Tibial nerve (tissue), 4 donors: ENCODE measurements at regions not wholly inside any gene's neighbourhood (a gene's known extent, or its start where the extent isn't known, plus 50 kb on each side); places are given as distances from the start of the nearest gene placed in this dataset.

Experiments
- DNase-seq, 2 donors: peaks; one replicate each; pipeline ENCODE4 v3.0.0-alpha.2; 2019; ENCODE audit warnings: low spot score in 2 of 2
- H3K27ac ChIP-seq, 4 donors: fragments of 200-600 bp; sonication (generic) in 3 of 4; one replicate each; pipeline ENCODE4 v1.5.1; 2017 to 2019; ENCODE audit warnings: mild to moderate bottlenecking in 1 of 4
- H3K27me3 ChIP-seq, 2 donors: fragments of 200-600 bp; sonication (generic) in 1 of 2; one replicate each; pipeline versions ENCODE4 v1.5.1 to v1.6.0; 2017 to 2019
- H3K36me3 ChIP-seq, 3 donors: fragments of 200-600 bp; sonication (generic); one replicate each; pipeline ENCODE4 v1.5.1; 2018 to 2019
- H3K4me1 ChIP-seq, 4 donors: fragments of 200-600 bp; sonication (generic) in 3 of 4; one replicate each; pipeline ENCODE4 v1.5.1; 2017 to 2019
- H3K4me3 ChIP-seq, 4 donors: fragments of 200-600 bp; sonication (generic) in 3 of 4; one replicate each; pipeline ENCODE4 v1.5.1; 2017 to 2019; ENCODE audit warnings: mild to moderate bottlenecking in 1 of 4, moderate library complexity in 1 of 4
- H3K9me3 ChIP-seq, 4 donors: fragments of 200-600 bp; sonication (generic) in 3 of 4; one replicate each; pipeline ENCODE4 v1.5.1; 2017 to 2019
- EP300 ChIP-seq, 2 donors: sonication (generic); formaldehyde crosslinking; IDR thresholded peaks; one replicate each; pipeline ENCODE4 v1.6.1; 2017; ENCODE audit warnings: antibody characterized with exemption in 2 of 2, mild to moderate bottlenecking in 1 of 2
- POLR2A ChIP-seq, 2 donors: fragments of 450-650 bp; IDR thresholded peaks; one replicate each; pipeline ENCODE4 v1.6.1; 2017; ENCODE audit warnings: antibody characterized with exemption in 2 of 2, mild to moderate bottlenecking in 2 of 2, moderate library complexity in 2 of 2
- WGBS, 2 donors: methylation state at CpG; one replicate each; pipeline ENCODE4 v1.1.5; 2018; 5-methylcytosine and 5-hydroxymethylcytosine counted together
- TF ChIP-seq, protein P1 (sequence below), 5 experiments: fragments of 200-600 bp in 3 of 5; fragments of 450-650 bp in 2 of 5; sonication (generic) in 3 of 5; IDR thresholded peaks; one replicate each; pipeline ENCODE4 v1.5.1; 2016 to 2019; ENCODE audit warnings: antibody characterized with exemption in 5 of 5, mild to moderate bottlenecking in 3 of 5, moderate library complexity in 2 of 5

DNA sequence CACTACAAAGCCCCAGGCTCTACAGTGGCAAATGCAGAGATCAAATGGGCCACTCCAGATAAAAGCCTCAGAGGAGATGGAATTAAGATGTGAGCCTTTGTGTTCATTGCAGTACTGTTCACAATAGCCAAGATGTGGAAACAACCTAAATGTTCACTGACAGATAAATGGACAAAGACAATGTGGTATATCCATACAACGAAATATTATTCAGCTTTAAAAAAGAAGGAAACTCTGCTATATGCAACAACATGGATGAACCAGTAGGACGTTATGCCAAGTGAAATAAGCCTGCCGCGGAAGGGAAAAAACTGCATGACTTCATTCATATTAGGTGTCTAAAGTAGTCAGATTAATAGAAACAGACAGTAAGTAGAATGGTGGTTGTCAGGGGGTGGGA, 170.5 kb upstream of the TBX20 start:
- 80 to 86% methylated on average over 4 of the region's 4 CpGs for WGBS, 2 donors

DNA sequence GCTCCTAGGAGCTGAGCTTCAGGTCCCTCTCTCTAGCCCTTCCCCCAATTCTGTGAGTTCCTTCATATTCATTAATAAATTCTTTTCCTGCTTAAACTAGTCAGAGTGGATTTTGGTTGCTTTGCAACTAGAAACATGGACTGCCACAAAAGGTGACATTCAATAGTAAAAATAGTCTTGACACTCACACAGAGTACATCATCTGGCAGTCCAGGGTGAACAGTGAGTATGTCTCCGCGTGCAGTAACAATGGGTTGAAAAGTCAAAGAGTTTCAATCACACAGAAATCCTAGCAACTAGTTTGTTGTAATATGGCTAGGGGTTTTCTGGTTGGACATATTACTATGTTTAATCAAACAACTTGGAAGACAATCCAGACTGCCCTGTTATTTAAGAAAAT, 168.8 kb upstream of the TBX20 start:
- Histone ChIP-seq H3K27me3 (no peaks in the 10 kb centered on the region), H3K27ac (no peak overlapping the region), H3K4me1 (peaks cover 0 to 7% (median 0%) of the 10 kb centered on the region in 4 donors), H3K9me3 (peaks cover 0 to 6% (median 0%) of the 10 kb centered on the region in 4 donors), H3K4me3 (no peak overlapping the region), H3K36me3 (no peaks in the 10 kb centered on the region)
- no peak for DNase-seq
- TF ChIP-seq POLR2A (IDR thresholded peaks at IDR 0.05), result no peak
- 86 to 89% methylated on average over 2 of the region's 2 CpGs for WGBS, 2 donors

More for the DNA sequence above, 170.5 kb upstream of the TBX20 start:
- DNase-seq, result no peak
- no peak overlapping the region for H3K27ac ChIP-seq
- no peaks in the 10 kb centered on the region for H3K36me3 ChIP-seq
- no peak overlapping the region for H3K4me3 ChIP-seq
- no peaks in the 10 kb centered on the region for H3K27me3 ChIP-seq
- peaks cover 0 to 7% (median 0%) of the 10 kb centered on the region in 4 donors for H3K4me1 ChIP-seq
- TF ChIP-seq POLR2A (IDR thresholded peaks at IDR 0.05) (no peak), EP300 (IDR thresholded peaks at IDR 0.05) (no peak)
- TF ChIP-seq, protein P1, sequence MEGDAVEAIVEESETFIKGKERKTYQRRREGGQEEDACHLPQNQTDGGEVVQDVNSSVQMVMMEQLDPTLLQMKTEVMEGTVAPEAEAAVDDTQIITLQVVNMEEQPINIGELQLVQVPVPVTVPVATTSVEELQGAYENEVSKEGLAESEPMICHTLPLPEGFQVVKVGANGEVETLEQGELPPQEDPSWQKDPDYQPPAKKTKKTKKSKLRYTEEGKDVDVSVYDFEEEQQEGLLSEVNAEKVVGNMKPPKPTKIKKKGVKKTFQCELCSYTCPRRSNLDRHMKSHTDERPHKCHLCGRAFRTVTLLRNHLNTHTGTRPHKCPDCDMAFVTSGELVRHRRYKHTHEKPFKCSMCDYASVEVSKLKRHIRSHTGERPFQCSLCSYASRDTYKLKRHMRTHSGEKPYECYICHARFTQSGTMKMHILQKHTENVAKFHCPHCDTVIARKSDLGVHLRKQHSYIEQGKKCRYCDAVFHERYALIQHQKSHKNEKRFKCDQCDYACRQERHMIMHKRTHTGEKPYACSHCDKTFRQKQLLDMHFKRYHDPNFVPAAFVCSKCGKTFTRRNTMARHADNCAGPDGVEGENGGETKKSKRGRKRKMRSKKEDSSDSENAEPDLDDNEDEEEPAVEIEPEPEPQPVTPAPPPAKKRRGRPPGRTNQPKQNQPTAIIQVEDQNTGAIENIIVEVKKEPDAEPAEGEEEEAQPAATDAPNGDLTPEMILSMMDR (IDR thresholded peaks at IDR 0.05), result no peak
- H3K9me3 ChIP-seq, result peaks cover 0 to 9% (median 0%) of the 10 kb centered on the region in 4 donors

- H3K9me3 ChIP-seq, result no peaks in the 10 kb centered on the region
- no peak overlapping the region for H3K4me3 ChIP-seq
- no peaks in the 10 kb centered on the region for H3K27me3 ChIP-seq
- H3K4me1 ChIP-seq, result peaks cover 0 to 7% (median 0%) of the 10 kb centered on the region in 4 donors
- no peaks in the 10 kb centered on the region for H3K36me3 ChIP-seq
- no peak overlapping the region for H3K27ac ChIP-seq
- TF ChIP-seq, protein P1 (IDR thresholded peaks at IDR 0.05), result no peak
- TF ChIP-seq POLR2A (IDR thresholded peaks at IDR 0.05), result no peak
- TF ChIP-seq EP300 (IDR thresholded peaks at IDR 0.05), result no peak
- WGBS, 2 donors, result 45 to 47% methylated on average over 4 of the region's 4 CpGs
- no peak for DNase-seq
Measured at GRCh38 chr7:35420656-35421055, 166.8 kb upstream of the TBX20 start.

- WGBS, 2 donors, result 26 to 38% methylated on average over 5 of the region's 5 CpGs
Measured at GRCh38 chr7:35419391-35419755, 165.5 kb upstream of the TBX20 start.

DNA sequence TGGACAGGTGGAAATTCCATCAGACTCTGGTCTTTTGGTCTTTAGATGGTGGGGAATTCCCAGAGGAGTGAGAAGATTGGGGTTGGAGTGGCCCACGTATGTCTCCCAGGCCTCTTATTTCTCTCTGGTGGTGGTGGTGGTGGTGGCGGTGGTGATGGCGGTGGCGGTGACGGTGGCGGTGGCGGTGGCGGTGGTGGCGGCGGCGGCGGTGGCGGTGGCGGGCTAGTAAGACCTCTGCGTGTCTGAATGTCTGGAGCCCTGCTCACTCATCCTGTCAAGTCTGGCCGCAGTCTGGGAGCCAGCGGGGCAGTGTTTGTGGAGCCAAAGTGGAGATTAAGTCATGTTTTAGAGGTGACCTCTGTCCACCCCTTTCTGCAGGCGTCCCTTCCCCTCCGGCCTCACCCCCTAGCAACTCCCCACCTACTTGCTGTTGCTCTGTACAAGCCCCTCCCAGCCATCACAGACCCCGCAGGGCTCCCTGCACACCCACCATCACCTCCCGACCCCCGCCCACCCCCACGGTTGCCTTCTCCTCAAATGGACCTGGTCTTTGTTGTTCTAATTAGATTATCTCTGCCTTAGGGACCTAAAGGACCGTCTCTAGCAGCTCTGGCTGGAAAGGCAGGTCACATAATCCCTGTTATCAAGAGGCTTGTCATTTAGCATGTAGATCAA, 165.0 kb upstream of the TBX20 start:
- H3K4me3 ChIP-seq, result no peak overlapping the region
- H3K36me3 ChIP-seq, result no peaks in the 10 kb centered on the region
- H3K4me1 ChIP-seq, result peaks cover 0 to 7% (median 0%) of the 10 kb centered on the region in 4 donors
- no peaks in the 10 kb centered on the region for H3K9me3 ChIP-seq
- no peak for DNase-seq
- no peak for TF ChIP-seq POLR2A (IDR thresholded peaks at IDR 0.05)
- no peak for TF ChIP-seq EP300 (IDR thresholded peaks at IDR 0.05)
- TF ChIP-seq, protein P1 (IDR thresholded peaks at IDR 0.05), result no peak
- 76% methylated on average over 21 to 24 of the region's 24 CpGs for WGBS, 2 donors
- no peak overlapping the region for H3K27ac ChIP-seq
- H3K27me3 ChIP-seq, result no peaks in the 10 kb centered on the region

More at GRCh38 chr7:35419391-35419755, 165.5 kb upstream of the TBX20 start:
- Histone ChIP-seq H3K4me3 (no peak overlapping the region), H3K4me1 (peaks cover 0 to 7% (median 0%) of the 10 kb centered on the region in 4 donors), H3K27ac (no peak overlapping the region), H3K9me3 (no peaks in the 10 kb centered on the region), H3K36me3 (no peaks in the 10 kb centered on the region), H3K27me3 (no peaks in the 10 kb centered on the region)
- no peak for TF ChIP-seq POLR2A (IDR thresholded peaks at IDR 0.05)
- TF ChIP-seq, protein P1 (IDR thresholded peaks at IDR 0.05), result no peak
- TF ChIP-seq EP300 (IDR thresholded peaks at IDR 0.05), result no peak
- DNase-seq, result no peak
